GM12873 (cell line): ENCODE measurements at regions not wholly inside any gene's neighbourhood (a gene's known extent, or its start where the extent isn't known, plus 50 kb on each side); places are given as distances from the start of the nearest gene placed in this dataset.

Source experiments
- TF ChIP-seq, protein P1 (sequence below): IDR thresholded peaks from 2 replicates; pipeline ENCODE4 v1.5.1; 2012; ENCODE audit warnings: low read depth, mild to moderate bottlenecking, moderate library complexity, low read length, control low read depth; ENCODE audit not compliant: insufficient read depth; ENCODE audit errors: missing control alignments

DNA sequence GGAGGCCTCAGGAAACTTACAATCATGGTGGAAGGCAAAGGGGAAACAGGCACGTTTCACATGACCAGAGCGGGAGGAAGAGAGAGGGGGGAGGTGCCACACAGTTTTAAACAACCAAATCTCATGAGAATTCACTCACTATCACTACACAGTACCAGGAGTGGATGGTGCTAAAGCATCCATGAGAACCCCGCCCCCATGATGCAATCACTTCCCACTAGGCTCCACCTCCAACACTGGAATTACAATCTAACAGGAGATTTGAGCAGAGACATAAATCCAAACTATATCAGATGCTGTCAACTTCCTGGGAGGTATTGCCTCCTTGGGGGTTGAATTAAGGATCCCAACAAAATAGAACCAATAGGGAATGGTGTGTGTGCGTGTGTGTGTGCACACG, 407.1 kb downstream of the MED10 start:
- TF ChIP-seq, protein P1, sequence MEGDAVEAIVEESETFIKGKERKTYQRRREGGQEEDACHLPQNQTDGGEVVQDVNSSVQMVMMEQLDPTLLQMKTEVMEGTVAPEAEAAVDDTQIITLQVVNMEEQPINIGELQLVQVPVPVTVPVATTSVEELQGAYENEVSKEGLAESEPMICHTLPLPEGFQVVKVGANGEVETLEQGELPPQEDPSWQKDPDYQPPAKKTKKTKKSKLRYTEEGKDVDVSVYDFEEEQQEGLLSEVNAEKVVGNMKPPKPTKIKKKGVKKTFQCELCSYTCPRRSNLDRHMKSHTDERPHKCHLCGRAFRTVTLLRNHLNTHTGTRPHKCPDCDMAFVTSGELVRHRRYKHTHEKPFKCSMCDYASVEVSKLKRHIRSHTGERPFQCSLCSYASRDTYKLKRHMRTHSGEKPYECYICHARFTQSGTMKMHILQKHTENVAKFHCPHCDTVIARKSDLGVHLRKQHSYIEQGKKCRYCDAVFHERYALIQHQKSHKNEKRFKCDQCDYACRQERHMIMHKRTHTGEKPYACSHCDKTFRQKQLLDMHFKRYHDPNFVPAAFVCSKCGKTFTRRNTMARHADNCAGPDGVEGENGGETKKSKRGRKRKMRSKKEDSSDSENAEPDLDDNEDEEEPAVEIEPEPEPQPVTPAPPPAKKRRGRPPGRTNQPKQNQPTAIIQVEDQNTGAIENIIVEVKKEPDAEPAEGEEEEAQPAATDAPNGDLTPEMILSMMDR: no peak

GRCh38 chr5:5969942-5970483, 408.3 kb downstream of the MED10 start:
- TF ChIP-seq, protein P1: no peak

GRCh38 chr5:5968981-5969380, 409.4 kb downstream of the MED10 start:
- TF ChIP-seq, protein P1: no peak

- TF ChIP-seq, protein P1: no peak
Observed at GRCh38 chr5:5967944-5968343, 410.4 kb downstream of the MED10 start.

DNA sequence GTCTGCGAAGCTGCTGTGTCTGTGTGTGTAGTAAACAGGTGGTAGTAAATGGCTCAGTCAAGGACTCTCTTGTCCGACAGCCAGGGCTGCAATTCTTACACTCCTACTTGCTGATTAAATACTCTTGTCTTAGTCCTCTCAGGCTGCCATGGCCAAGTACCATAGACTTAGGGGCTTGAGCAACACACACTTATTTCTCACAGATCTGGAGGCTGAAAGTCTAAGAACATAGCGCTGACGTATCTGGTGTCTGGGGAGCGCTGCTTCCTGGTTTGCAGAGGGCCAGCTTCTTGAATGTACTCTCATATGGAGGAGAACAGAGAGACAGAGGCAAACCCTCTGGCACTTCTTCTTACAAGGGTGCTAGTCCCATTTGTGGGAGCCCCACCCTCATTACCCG, 411.0 kb downstream of the MED10 start:
- TF ChIP-seq, protein P1: no peak

- TF ChIP-seq, protein P1: no peak
Observed at GRCh38 chr5:5965132-5965531, 413.2 kb downstream of the MED10 start.

DNA sequence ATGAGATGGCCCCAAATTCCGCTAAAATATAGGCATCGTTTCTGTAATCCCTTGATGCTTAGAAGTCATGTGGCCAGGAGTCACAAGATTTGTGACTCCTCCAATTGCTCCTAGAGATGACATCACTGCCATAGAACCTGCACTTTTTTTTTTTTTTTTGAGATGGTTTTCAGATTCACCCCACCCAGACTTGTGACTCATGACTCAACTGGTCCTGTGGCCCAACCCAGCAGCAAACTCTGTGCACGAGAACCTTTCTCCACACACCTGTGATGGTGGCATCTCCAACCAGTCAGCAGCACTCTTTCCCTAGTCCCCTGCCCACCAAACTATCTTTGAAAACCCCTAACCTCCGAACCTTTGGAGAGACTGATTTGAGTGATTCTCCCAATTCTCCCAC, 414.0 kb downstream of the MED10 start:
- TF ChIP-seq, protein P1: no peak

DNA sequence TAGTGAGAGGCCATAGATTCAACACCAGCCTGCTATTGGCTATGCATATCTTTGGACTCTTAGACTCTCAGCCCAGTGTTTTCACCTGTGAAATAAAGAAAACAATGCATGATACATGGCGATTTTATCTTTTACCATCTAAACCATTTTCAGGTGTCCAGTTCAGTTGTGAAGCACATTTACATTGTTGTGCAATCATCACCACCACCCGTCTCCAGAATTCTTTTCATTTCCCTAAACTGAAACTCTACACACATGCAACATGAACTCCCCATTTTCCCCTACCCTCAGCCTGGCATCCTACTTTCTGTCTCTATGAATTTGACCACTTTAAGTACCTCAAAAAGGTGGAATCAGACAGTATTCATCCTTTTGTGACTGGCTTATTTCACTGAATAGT, 420.6 kb downstream of the MED10 start:
- TF ChIP-seq, protein P1: no peak
